ENCODE measurements at regions not wholly inside any gene's neighbourhood (a gene's known extent, or its start where the extent isn't known, plus 50 kb on each side); places are given as distances from the start of the nearest gene placed in this dataset.

DNA sequence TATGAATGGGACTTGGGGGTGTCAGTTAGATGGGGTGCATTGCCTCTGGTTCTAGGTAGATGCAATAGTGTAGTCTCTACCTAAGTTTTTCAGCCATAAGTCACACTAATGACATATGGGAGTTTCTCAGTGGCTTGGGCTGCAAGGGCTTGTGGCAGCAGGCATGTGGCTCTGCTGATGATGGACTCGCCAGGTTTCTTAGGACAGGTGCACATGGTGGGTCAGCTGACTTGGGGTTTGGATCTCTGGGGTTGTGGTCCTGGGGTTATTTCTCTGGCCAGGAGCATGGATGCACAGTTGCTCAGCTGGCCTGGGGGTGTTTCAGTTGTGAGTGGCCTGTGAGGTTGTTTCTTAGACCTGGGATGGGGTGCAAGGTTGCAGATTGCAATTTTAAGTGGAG is 120.0 kb upstream of the DCBLD2 start:
- Histone ChIP-seq H2BK20ac (ENCODE audit: low read depth, low read length, poor library complexity, severe bottlenecking) (no peak overlapping the region), H3K9me3 (ENCODE audit: control insufficient read depth, low read depth, low read length) (no peaks in the 10 kb centered on the region), H3K4me2 (ENCODE audit: insufficient read depth, insufficient read length, low read length) (no peak overlapping the region), H2BK12ac (ENCODE audit: insufficient read length, low read depth, low read length) (no peak overlapping the region), H2AK5ac (ENCODE audit: insufficient read length, low read length) (no peak overlapping the region), H4K91ac (ENCODE audit: insufficient read length, low read depth, low read length) (no peak overlapping the region), H3K4me1 (ENCODE audit: insufficient read depth, low read length) (no peaks in the 10 kb centered on the region), H3K56ac (ENCODE audit: insufficient read length, low read depth, low read length) (no peak overlapping the region), H2AFZ (ENCODE audit: low read length) (no peak overlapping the region), H4K8ac (replicated peaks; ENCODE audit: insufficient read length, low read depth, low read length) (no peak overlapping the region), H3K23me2 (ENCODE audit: insufficient read length, low read depth, low read length, poor library complexity, severe bottlenecking) (no peaks in the 10 kb centered on the region), H3K79me2 (ENCODE audit: insufficient read depth, low read length) (no peaks in the 10 kb centered on the region), H4K20me1 (ENCODE audit: control insufficient read depth, insufficient read depth, insufficient read length) (no peaks in the 10 kb centered on the region), H3K14ac (ENCODE audit: insufficient read depth, low read length) (no peak overlapping the region), H3K27ac (ENCODE audit: insufficient read length, low read depth, low read length) (no peak overlapping the region), H3K9ac (ENCODE audit: extremely low read depth, insufficient read length, low read length) (no peak overlapping the region), H2BK15ac (ENCODE audit: low read depth, low read length) (no peak overlapping the region), H3K79me1 (ENCODE audit: insufficient read depth, low read depth, low read length, poor library complexity, severe bottlenecking) (no peaks in the 10 kb centered on the region), H3K23ac (ENCODE audit: insufficient read length, low read depth, low read length) (no peak overlapping the region), H3K4ac (ENCODE audit: low read depth, low read length) (no peak overlapping the region), H2BK120ac (ENCODE audit: low read depth, low read length, poor library complexity, severe bottlenecking) (no peak overlapping the region), H3K27me3 (ENCODE audit: insufficient read depth, low read length) (no peaks in the 10 kb centered on the region), H2BK5ac (ENCODE audit: insufficient read length, low read length) (no peak overlapping the region), H4K5ac (ENCODE audit: insufficient read length, low read depth, low read length) (no peak overlapping the region), H3T11ph (ENCODE audit: low read length) (no peak overlapping the region), H3K18ac (ENCODE audit: insufficient read length, low read depth, low read length) (no peak overlapping the region)
- no peaks in the 10 kb centered on the region for H3K9me3 Mint-ChIP-seq
- TF ChIP-seq, protein P1, sequence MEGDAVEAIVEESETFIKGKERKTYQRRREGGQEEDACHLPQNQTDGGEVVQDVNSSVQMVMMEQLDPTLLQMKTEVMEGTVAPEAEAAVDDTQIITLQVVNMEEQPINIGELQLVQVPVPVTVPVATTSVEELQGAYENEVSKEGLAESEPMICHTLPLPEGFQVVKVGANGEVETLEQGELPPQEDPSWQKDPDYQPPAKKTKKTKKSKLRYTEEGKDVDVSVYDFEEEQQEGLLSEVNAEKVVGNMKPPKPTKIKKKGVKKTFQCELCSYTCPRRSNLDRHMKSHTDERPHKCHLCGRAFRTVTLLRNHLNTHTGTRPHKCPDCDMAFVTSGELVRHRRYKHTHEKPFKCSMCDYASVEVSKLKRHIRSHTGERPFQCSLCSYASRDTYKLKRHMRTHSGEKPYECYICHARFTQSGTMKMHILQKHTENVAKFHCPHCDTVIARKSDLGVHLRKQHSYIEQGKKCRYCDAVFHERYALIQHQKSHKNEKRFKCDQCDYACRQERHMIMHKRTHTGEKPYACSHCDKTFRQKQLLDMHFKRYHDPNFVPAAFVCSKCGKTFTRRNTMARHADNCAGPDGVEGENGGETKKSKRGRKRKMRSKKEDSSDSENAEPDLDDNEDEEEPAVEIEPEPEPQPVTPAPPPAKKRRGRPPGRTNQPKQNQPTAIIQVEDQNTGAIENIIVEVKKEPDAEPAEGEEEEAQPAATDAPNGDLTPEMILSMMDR (conservative IDR thresholded peaks at IDR 0.05): no peak
- no peaks in the 10 kb centered on the region; the same call in none of the 2 replicates for H3K27me3 Mint-ChIP-seq (ENCODE audit: low read depth)
- whole genome bisulfite sequencing (ENCODE audit: extremely low coverage, insufficient read length, low lambda C conversion rate): no CpG with 5 or more reads among the region's 1 CpG
- no peak for DNase-seq
- H3K4me1 Mint-ChIP-seq: no peaks in the 10 kb centered on the region
- no peak overlapping the region for H3K4me3 Mint-ChIP-seq
- H3K36me3 Mint-ChIP-seq (ENCODE audit: insufficient read depth in 1 of 3, low read depth in 3 of 3): no peaks in the 10 kb centered on the region
- no peak overlapping the region; a peak in 1 of 7 replicates for H3K27ac Mint-ChIP-seq
